ENCODE measurements at regions not wholly inside any gene's neighbourhood (a gene's known extent, or its start where the extent isn't known, plus 50 kb on each side); places are given as distances from the start of the nearest gene placed in this dataset.

- Histone ChIP-seq H3K27ac (ENCODE audit: low read depth, low read length) (no peak overlapping the region), H3K4me1 (ENCODE audit: insufficient read depth, low read length) (peaks cover 9% of the 10 kb centered on the region), H3K27me3 (ENCODE audit: insufficient read depth, low read length) (no peaks in the 10 kb centered on the region), H3K4me3 (ENCODE audit: low read length) (no peak overlapping the region), H3K9me3 (ENCODE audit: insufficient read depth, low read depth, low read length) (no peaks in the 10 kb centered on the region), H3K9ac (ENCODE audit: low read depth, low read length) (no peak overlapping the region), H3K36me3 (ENCODE audit: insufficient read depth, low read length) (no peaks in the 10 kb centered on the region)
- WGBS: 92% methylated on average over 5 of the region's 5 CpGs
Measured at GRCh38 chr4:128390475-128390996, 102.9 kb upstream of the PGRMC2 start.

- H3K9ac ChIP-seq (ENCODE audit: low read depth, low read length): no peak overlapping the region
- H3K27me3 ChIP-seq (ENCODE audit: insufficient read depth, low read length): no peaks in the 10 kb centered on the region
- no peaks in the 10 kb centered on the region for H3K9me3 ChIP-seq (ENCODE audit: insufficient read depth, low read depth, low read length)
- H3K4me1 ChIP-seq (ENCODE audit: insufficient read depth, low read length): peaks cover 16% of the 10 kb centered on the region
- H3K27ac ChIP-seq (ENCODE audit: low read depth, low read length): no peak overlapping the region
- no peak overlapping the region for H3K4me3 ChIP-seq (ENCODE audit: low read length)
- no peaks in the 10 kb centered on the region for H3K36me3 ChIP-seq (ENCODE audit: insufficient read depth, low read length)
- WGBS: 90% methylated on average over 2 of the region's 2 CpGs
Measured at GRCh38 chr4:128388796-128389195, 101.2 kb upstream of the PGRMC2 start.

GRCh38 chr4:128388352-128388630 lies 100.7 kb upstream of the PGRMC2 start:
- Histone ChIP-seq H3K4me3 (ENCODE audit: low read length) (no peak overlapping the region), H3K27me3 (ENCODE audit: insufficient read depth, low read length) (no peaks in the 10 kb centered on the region), H3K9me3 (ENCODE audit: insufficient read depth, low read depth, low read length) (no peaks in the 10 kb centered on the region), H3K27ac (ENCODE audit: low read depth, low read length) (no peak overlapping the region), H3K9ac (ENCODE audit: low read depth, low read length) (no peak overlapping the region), H3K4me1 (ENCODE audit: insufficient read depth, low read length) (peaks cover 16% of the 10 kb centered on the region), H3K36me3 (ENCODE audit: insufficient read depth, low read length) (no peaks in the 10 kb centered on the region)
- WGBS: 93% methylated on average over 3 of the region's 3 CpGs

- Histone ChIP-seq H3K9ac (ENCODE audit: low read depth, low read length) (no peak overlapping the region), H3K9me3 (ENCODE audit: insufficient read depth, low read depth, low read length) (no peaks in the 10 kb centered on the region), H3K27me3 (ENCODE audit: insufficient read depth, low read length) (no peaks in the 10 kb centered on the region), H3K4me3 (ENCODE audit: low read length) (no peak overlapping the region), H3K27ac (ENCODE audit: low read depth, low read length) (no peak overlapping the region), H3K36me3 (ENCODE audit: insufficient read depth, low read length) (no peaks in the 10 kb centered on the region), H3K4me1 (ENCODE audit: insufficient read depth, low read length) (peaks cover 16% of the 10 kb centered on the region)
- WGBS: 88% methylated on average over 2 of the region's 2 CpGs
Measured at GRCh38 chr4:128387600-128388351, 100.2 kb upstream of the PGRMC2 start.

GRCh38 chr4:128386761-128387599 lies 99.4 kb upstream of the PGRMC2 start:
- Histone ChIP-seq H3K27ac (ENCODE audit: low read depth, low read length) (no peak overlapping the region), H3K4me3 (ENCODE audit: low read length) (no peak overlapping the region), H3K4me1 (ENCODE audit: insufficient read depth, low read length) (peaks cover 16% of the 10 kb centered on the region), H3K36me3 (ENCODE audit: insufficient read depth, low read length) (no peaks in the 10 kb centered on the region), H3K9me3 (ENCODE audit: insufficient read depth, low read depth, low read length) (no peaks in the 10 kb centered on the region), H3K27me3 (ENCODE audit: insufficient read depth, low read length) (no peaks in the 10 kb centered on the region), H3K9ac (ENCODE audit: low read depth, low read length) (no peak overlapping the region)
- 83% methylated on average over 15 of the region's 15 CpGs for WGBS

- Histone ChIP-seq H3K9ac (ENCODE audit: low read depth, low read length) (no peak overlapping the region), H3K4me3 (ENCODE audit: low read length) (no peak overlapping the region), H3K27ac (ENCODE audit: low read depth, low read length) (peak overlapping the region; percentile 26; the same call in 1 of the 2 replicates), H3K27me3 (ENCODE audit: insufficient read depth, low read length) (no peaks in the 10 kb centered on the region), H3K4me1 (ENCODE audit: insufficient read depth, low read length) (peaks cover 16% of the 10 kb centered on the region), H3K9me3 (ENCODE audit: insufficient read depth, low read depth, low read length) (no peaks in the 10 kb centered on the region), H3K36me3 (ENCODE audit: insufficient read depth, low read length) (no peaks in the 10 kb centered on the region)
- WGBS: 68% methylated on average over 3 of the region's 3 CpGs
Measured at GRCh38 chr4:128385683-128386304, 98.2 kb upstream of the PGRMC2 start.

- no peak overlapping the region for H3K4me3 ChIP-seq (ENCODE audit: low read length)
- H3K36me3 ChIP-seq (ENCODE audit: insufficient read depth, low read length): no peaks in the 10 kb centered on the region
- H3K27ac ChIP-seq (ENCODE audit: low read depth, low read length): peak overlapping the region; percentile 7; the same call in 1 of the 2 replicates
- WGBS: 87% methylated on average over 12 of the region's 12 CpGs
- no peaks in the 10 kb centered on the region for H3K9me3 ChIP-seq (ENCODE audit: insufficient read depth, low read depth, low read length)
- no peak overlapping the region for H3K9ac ChIP-seq (ENCODE audit: low read depth, low read length)
- no peaks in the 10 kb centered on the region for H3K27me3 ChIP-seq (ENCODE audit: insufficient read depth, low read length)
- peaks cover 16% of the 10 kb centered on the region for H3K4me1 ChIP-seq (ENCODE audit: insufficient read depth, low read length)
Measured at GRCh38 chr4:128384765-128385598, 97.4 kb upstream of the PGRMC2 start.

- WGBS: 90% methylated on average over 2 of the region's 2 CpGs
- Histone ChIP-seq H3K9ac (ENCODE audit: low read depth, low read length) (no peak overlapping the region), H3K4me3 (ENCODE audit: low read length) (no peak overlapping the region), H3K4me1 (ENCODE audit: insufficient read depth, low read length) (peaks cover 16% of the 10 kb centered on the region), H3K9me3 (ENCODE audit: insufficient read depth, low read depth, low read length) (no peaks in the 10 kb centered on the region), H3K36me3 (ENCODE audit: insufficient read depth, low read length) (no peaks in the 10 kb centered on the region), H3K27ac (ENCODE audit: low read depth, low read length) (no peak overlapping the region), H3K27me3 (ENCODE audit: insufficient read depth, low read length) (no peaks in the 10 kb centered on the region)
Measured at GRCh38 chr4:128384091-128384520, 96.5 kb upstream of the PGRMC2 start.

- no peak overlapping the region for H3K9ac ChIP-seq (ENCODE audit: low read depth, low read length)
- 79% methylated on average over 4 of the region's 4 CpGs for WGBS
- H3K4me3 ChIP-seq (ENCODE audit: low read length): no peak overlapping the region
- H3K27ac ChIP-seq (ENCODE audit: low read depth, low read length): no peak overlapping the region
- peaks cover 16% of the 10 kb centered on the region for H3K4me1 ChIP-seq (ENCODE audit: insufficient read depth, low read length)
- no peaks in the 10 kb centered on the region for H3K36me3 ChIP-seq (ENCODE audit: insufficient read depth, low read length)
- H3K27me3 ChIP-seq (ENCODE audit: insufficient read depth, low read length): no peaks in the 10 kb centered on the region
- peaks cover 4% of the 10 kb centered on the region; the same call in 1 of the 2 replicates for H3K9me3 ChIP-seq (ENCODE audit: insufficient read depth, low read depth, low read length)
Measured at GRCh38 chr4:128381748-128382559, 94.3 kb upstream of the PGRMC2 start.

GRCh38 chr4:128380306-128380705 lies 92.7 kb upstream of the PGRMC2 start:
- Histone ChIP-seq H3K36me3 (ENCODE audit: insufficient read depth, low read length) (no peaks in the 10 kb centered on the region), H3K27ac (ENCODE audit: low read depth, low read length) (no peak overlapping the region), H3K9ac (ENCODE audit: low read depth, low read length) (no peak overlapping the region), H3K4me1 (ENCODE audit: insufficient read depth, low read length) (peaks cover 5% of the 10 kb centered on the region; the same call in 1 of the 2 replicates), H3K27me3 (ENCODE audit: insufficient read depth, low read length) (no peaks in the 10 kb centered on the region), H3K9me3 (ENCODE audit: insufficient read depth, low read depth, low read length) (peaks cover 15% of the 10 kb centered on the region), H3K4me3 (ENCODE audit: low read length) (no peak overlapping the region)
- 95% methylated on average over 4 of the region's 4 CpGs for WGBS

Measured in HUES64 (cell line).